Activated CD8-positive, alpha-beta memory T cell treated with anti-CD3 and anti-CD28 coated beads for 36 hours (primary cell): ENCODE measurements at regions not wholly inside any gene's neighbourhood (a gene's known extent, or its start where the extent isn't known, plus 50 kb on each side); places are given as distances from the start of the nearest gene placed in this dataset.

Source experiments
- CTCF ChIA-PET: fragments of 350-600 bp; sonication (Branson Sonifier 250); formaldehyde crosslinking; loops from one replicate; lab custom pipeline; 2021; ENCODE audit warnings: antibody characterized with exemption; lab: Charles Lee
- POLR2A ChIA-PET: fragments of 350-600 bp; sonication (Branson Sonifier 250); formaldehyde crosslinking; loops from one replicate; lab custom pipeline; 2021; ENCODE audit warnings: antibody characterized with exemption; lab: Charles Lee

- ChIA-PET CTCF (no interaction called here), POLR2A (no interaction called here)
These were observed 161.2 kb upstream of the NUDT6 start for GRCh38 chr4:123083646-123084045.

- ChIA-PET POLR2A (no interaction called here), CTCF (no interaction called here)
These were observed 166.1 kb upstream of the NUDT6 start for GRCh38 chr4:123088501-123088900.

GRCh38 chr4:123090886-123091285, 168.5 kb upstream of the NUDT6 start:
- CTCF ChIA-PET, result no interaction called here
- POLR2A ChIA-PET, result no interaction called here

GRCh38 chr4:123092586-123092985, 170.2 kb upstream of the NUDT6 start:
- CTCF ChIA-PET, result no interaction called here
- POLR2A ChIA-PET, result no interaction called here

- ChIA-PET POLR2A (no interaction called here), CTCF (no interaction called here)
These were observed 170.8 kb upstream of the NUDT6 start for GRCh38 chr4:123093236-123093635.

GRCh38 chr4:123096038-123096437, 173.6 kb upstream of the NUDT6 start:
- CTCF ChIA-PET, result no interaction called here
- POLR2A ChIA-PET, result no interaction called here

GRCh38 chr4:123102897-123103471, 180.6 kb upstream of the NUDT6 start:
- CTCF ChIA-PET, result interaction anchor here (0.8 to 0.9 kb wide), 2 partner anchors 461 to 558 kb away, joined by 3 read pairs; no protein-coding TSS in a partner anchor
- POLR2A ChIA-PET, result no interaction called here

GRCh38 chr4:123104310-123105025, 182.1 kb upstream of the NUDT6 start:
- POLR2A ChIA-PET, result no interaction called here

GRCh38 chr4:123105026-123105420, 182.6 kb upstream of the NUDT6 start:
- POLR2A ChIA-PET, result no interaction called here
- CTCF ChIA-PET, result no interaction called here

More at GRCh38 chr4:123104310-123105025, 182.1 kb upstream of the NUDT6 start:
- CTCF ChIA-PET, result no interaction called here

GRCh38 chr4:123106747-123107146, 184.3 kb upstream of the NUDT6 start:
- CTCF ChIA-PET, result no interaction called here
- POLR2A ChIA-PET, result no interaction called here

GRCh38 chr4:123107444-123108252, 185.3 kb upstream of the NUDT6 start:
- ChIA-PET POLR2A (no interaction called here), CTCF (no interaction called here)

GRCh38 chr4:123109139-123109538, 186.7 kb upstream of the NUDT6 start:
- POLR2A ChIA-PET, result no interaction called here
- CTCF ChIA-PET, result no interaction called here

- CTCF ChIA-PET, result no interaction called here
These were observed 187.8 kb upstream of the NUDT6 start for GRCh38 chr4:123110147-123110546.

GRCh38 chr4:123110685-123111084, 188.3 kb upstream of the NUDT6 start:
- CTCF ChIA-PET, result no interaction called here
- POLR2A ChIA-PET, result no interaction called here

More at GRCh38 chr4:123110147-123110546, 187.8 kb upstream of the NUDT6 start:
- POLR2A ChIA-PET, result no interaction called here

GRCh38 chr4:123113155-123113554, 190.8 kb upstream of the NUDT6 start:
- ChIA-PET POLR2A (no interaction called here), CTCF (no interaction called here)

GRCh38 chr4:123114084-123114914, 191.9 kb upstream of the NUDT6 start:
- ChIA-PET CTCF (no interaction called here), POLR2A (interaction anchor here (0.7 kb wide), 1 partner anchor 78 kb away, joined by 3 read pairs; no protein-coding TSS in a partner anchor)

- CTCF ChIA-PET, result no interaction called here
- POLR2A ChIA-PET, result interaction anchor here (0.7 kb wide), 1 partner anchor 79 kb away, joined by 3 read pairs; no protein-coding TSS in a partner anchor
These were observed 192.7 kb upstream of the NUDT6 start for GRCh38 chr4:123114915-123115756.

GRCh38 chr4:123116412-123116811, 194.0 kb upstream of the NUDT6 start:
- POLR2A ChIA-PET, result no interaction called here
- CTCF ChIA-PET, result no interaction called here

GRCh38 chr4:123120473-123120872, 198.1 kb upstream of the NUDT6 start:
- POLR2A ChIA-PET, result no interaction called here
- CTCF ChIA-PET, result no interaction called here
